Psoas muscle (tissue), 7 donors: ENCODE measurements at regions not wholly inside any gene's neighbourhood (a gene's known extent, or its start where the extent isn't known, plus 50 kb on each side); places are given as distances from the start of the nearest gene placed in this dataset.

Source experiments
- ATAC-seq, 4 donors: fragments of 200-7000 bp; cut with Tn5 transposase; one replicate each; pipeline ENCODE4 v1.9.1; 2020; ENCODE audit warnings: moderate library complexity in 3 of 4, mild to moderate bottlenecking in 2 of 4
- DNase-seq, 2 donors: peaks; one replicate each; pipeline ENCODE4 v3.0.0-alpha.2; 2020
- H3K27ac ChIP-seq: fragments of 200-600 bp; one replicate; pipeline ENCODE4 v1.8.0; 2022
- H3K27me3 ChIP-seq, 3 donors: fragments of 200-600 bp in 1 of 3; one replicate each; pipeline versions ENCODE4 v1.6.1 to v1.8.0; 2013 to 2022; ENCODE audit warnings: low read length in 2 of 3, mild to moderate bottlenecking in 2 of 3, moderate library complexity in 1 of 3; ENCODE audit not compliant: insufficient read depth in 3 of 3
- H3K36me3 ChIP-seq, 2 donors: fragments of 200-600 bp in 1 of 2; one replicate each; pipeline versions ENCODE4 v1.6.1 to v1.8.0; 2013 to 2022; ENCODE audit warnings: low read depth in 1 of 2, mild to moderate bottlenecking in 1 of 2, moderate library complexity in 1 of 2; ENCODE audit not compliant: insufficient read depth in 1 of 2
- H3K4me1 ChIP-seq: fragments of 200-600 bp; one replicate; pipeline ENCODE4 v1.8.0; 2022
- H3K4me3 ChIP-seq: fragments of 200-600 bp; one replicate; pipeline ENCODE4 v1.8.0; 2022; ENCODE audit warnings: mild to moderate bottlenecking
- H3K9me3 ChIP-seq: fragments of 200-600 bp; one replicate; pipeline ENCODE4 v1.8.0; 2022
- WGBS, 3 donors: extraction: QIAGEN DNeasy Blood & Tissue Kit; methylation state at CpG; one replicate each; pipeline versions ENCODE4 v1.1.6 to v1.1.7; 2013; 5-methylcytosine and 5-hydroxymethylcytosine counted together
- intact Hi-C, 2 donors: fragments of 100-400 bp; cut with DNase I; formaldehyde crosslinking; loops; one replicate each; pipeline versions ENCODE4 v1.11.0 to v1.14.2; 2022
- TF ChIP-seq, protein P1 (sequence below): fragments of 200-600 bp; IDR thresholded peaks from one replicate; pipeline ENCODE4 v1.8.0; 2022; ENCODE audit warnings: antibody characterized with exemption
- donor health status: healthy with polysubstance abuse.
- donor health status: DM: no; HTN: no; CAD: no; lungs with moderate emphysema.
- donor health status: Bipolar disorder and iron deficiency.
- donor health status: healthy.
- donor health status: DM: yes; HTN: yes; CAD: no.
- donor health status: DM: no; HTN: no; CAD: no.
- donor health status: DM: yes; HTN: yes; CAD: no.

DNA sequence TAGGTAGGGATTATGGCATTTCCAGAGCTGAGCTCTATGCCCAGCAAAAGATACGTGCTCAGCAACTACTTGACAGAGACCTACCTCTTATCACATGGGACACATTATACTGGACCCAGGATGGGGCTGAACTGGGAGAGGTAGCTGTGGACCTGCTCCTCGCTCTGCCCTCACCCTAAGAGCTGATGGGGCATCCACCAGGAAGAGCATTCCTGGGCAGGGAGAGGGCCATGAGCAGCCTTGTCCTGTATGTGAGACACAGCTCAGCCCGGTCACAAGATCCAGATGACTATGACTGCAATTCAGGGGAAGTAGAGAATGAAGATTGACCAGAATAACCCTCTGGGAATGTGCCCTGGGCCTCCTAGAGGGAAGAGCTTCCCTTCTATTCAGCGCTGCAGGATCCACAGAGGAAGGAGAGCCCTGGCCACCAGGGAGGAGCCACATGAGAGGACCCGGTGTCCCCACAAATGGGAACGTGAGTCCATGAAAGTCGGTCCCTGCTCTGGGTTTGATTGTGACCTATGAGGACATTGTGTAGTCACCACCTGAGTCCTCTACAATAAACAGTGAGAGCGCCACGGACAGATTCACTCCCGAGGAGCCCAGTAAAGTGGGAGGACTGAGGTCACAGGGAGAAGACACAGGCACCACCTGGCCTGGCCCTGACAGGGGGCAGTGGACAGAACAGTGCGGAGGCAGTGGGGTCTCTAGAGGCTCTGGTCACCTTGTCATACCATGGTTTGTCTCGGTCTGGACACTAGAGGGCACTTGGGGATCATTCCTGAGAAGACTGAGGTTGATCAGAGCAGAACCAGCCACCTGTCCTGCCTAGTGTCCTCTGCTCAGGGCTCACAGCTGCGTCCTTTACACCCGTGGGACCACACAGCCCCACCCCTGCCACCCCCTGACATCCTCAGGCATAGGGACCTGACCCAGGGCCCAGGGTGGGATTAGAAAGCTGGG is 99.5 kb downstream of the ZNF280B start:
- WGBS, 3 donors: 49 to 51% (median 49%) methylated on average over 13 to 14 of the region's 14 CpGs
- H3K27me3 ChIP-seq: peaks cover 0 to 15% (median 3%) of the 10 kb centered on the region in 3 donors
- no peaks in the 10 kb centered on the region for H3K36me3 ChIP-seq
- H3K9me3 ChIP-seq: no peaks in the 10 kb centered on the region
- intact Hi-C loops: no loop called here
- no peak for DNase-seq
- H3K4me3 ChIP-seq: no peak overlapping the region
- ATAC-seq: peak in 1 of 4 donors; percentile 30
- H3K27ac ChIP-seq: no peak overlapping the region
- H3K4me1 ChIP-seq: no peaks in the 10 kb centered on the region
- TF ChIP-seq, protein P1, sequence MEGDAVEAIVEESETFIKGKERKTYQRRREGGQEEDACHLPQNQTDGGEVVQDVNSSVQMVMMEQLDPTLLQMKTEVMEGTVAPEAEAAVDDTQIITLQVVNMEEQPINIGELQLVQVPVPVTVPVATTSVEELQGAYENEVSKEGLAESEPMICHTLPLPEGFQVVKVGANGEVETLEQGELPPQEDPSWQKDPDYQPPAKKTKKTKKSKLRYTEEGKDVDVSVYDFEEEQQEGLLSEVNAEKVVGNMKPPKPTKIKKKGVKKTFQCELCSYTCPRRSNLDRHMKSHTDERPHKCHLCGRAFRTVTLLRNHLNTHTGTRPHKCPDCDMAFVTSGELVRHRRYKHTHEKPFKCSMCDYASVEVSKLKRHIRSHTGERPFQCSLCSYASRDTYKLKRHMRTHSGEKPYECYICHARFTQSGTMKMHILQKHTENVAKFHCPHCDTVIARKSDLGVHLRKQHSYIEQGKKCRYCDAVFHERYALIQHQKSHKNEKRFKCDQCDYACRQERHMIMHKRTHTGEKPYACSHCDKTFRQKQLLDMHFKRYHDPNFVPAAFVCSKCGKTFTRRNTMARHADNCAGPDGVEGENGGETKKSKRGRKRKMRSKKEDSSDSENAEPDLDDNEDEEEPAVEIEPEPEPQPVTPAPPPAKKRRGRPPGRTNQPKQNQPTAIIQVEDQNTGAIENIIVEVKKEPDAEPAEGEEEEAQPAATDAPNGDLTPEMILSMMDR: no peak

GRCh38 chr22:22410121-22410520 is 98.4 kb downstream of the ZNF280B start:
- peak in 1 of 2 donors; percentile 61 for DNase-seq
- intact Hi-C loops: no loop called here
- no peak overlapping the region for H3K27ac ChIP-seq
- H3K4me1 ChIP-seq: no peaks in the 10 kb centered on the region
- H3K36me3 ChIP-seq: no peaks in the 10 kb centered on the region
- H3K4me3 ChIP-seq: no peak overlapping the region
- 9 to 19% (median 18%) methylated on average over 5 of the region's 5 CpGs for WGBS, 3 donors
- no peaks in the 10 kb centered on the region for H3K9me3 ChIP-seq
- H3K27me3 ChIP-seq: peaks cover 0 to 15% (median 3%) of the 10 kb centered on the region in 3 donors
- no peak for ATAC-seq
- TF ChIP-seq, protein P1: no peak

DNA sequence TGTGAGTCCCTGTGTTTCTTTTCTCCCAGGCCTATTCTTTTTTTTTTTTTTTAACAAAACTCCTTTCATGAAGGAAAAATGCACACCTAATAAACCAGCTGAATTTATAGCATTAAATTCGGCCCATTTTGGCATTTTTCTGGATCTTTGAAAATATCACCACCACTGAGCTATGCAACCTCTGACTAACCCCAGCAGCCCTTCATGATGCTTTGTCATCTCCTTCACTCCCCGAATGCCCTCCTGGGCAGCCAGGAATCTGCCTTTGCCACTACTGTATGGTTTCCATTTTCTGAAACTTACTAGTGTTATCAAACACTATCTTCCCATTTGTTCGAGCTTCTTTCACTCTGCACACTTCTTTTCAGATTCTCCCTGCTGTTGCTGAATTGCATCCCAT is 97.9 kb downstream of the ZNF280B start:
- 67 to 76% (median 68%) methylated on average over 3 of the region's 3 CpGs for WGBS, 3 donors

GRCh38 chr22:22414266-22414665 is 94.3 kb downstream of the ZNF280B start:
- WGBS, 3 donors: 54 to 64% (median 59%) methylated on average over 1 of the region's 1 CpG
- Histone ChIP-seq H3K9me3 (no peaks in the 10 kb centered on the region), H3K36me3 (no peaks in the 10 kb centered on the region), H3K27ac (no peak overlapping the region), H3K27me3 (peaks cover 0 to 21% (median 2%) of the 10 kb centered on the region in 3 donors), H3K4me1 (no peaks in the 10 kb centered on the region), H3K4me3 (no peak overlapping the region)
- intact Hi-C loops: no loop called here
- DNase-seq: no peak
- no peak for ATAC-seq
- TF ChIP-seq, protein P1: no peak

More for the DNA sequence above, 97.9 kb downstream of the ZNF280B start:
- intact Hi-C loops: no loop called here
- ATAC-seq (no peak), DNase-seq (no peak)
- Histone ChIP-seq H3K27ac (no peak overlapping the region), H3K27me3 (peaks cover 0 to 15% (median 5%) of the 10 kb centered on the region in 3 donors), H3K4me1 (no peaks in the 10 kb centered on the region), H3K36me3 (no peaks in the 10 kb centered on the region), H3K9me3 (no peaks in the 10 kb centered on the region), H3K4me3 (no peak overlapping the region)
- TF ChIP-seq, protein P1: no peak
